ENCODE measurements at regions not wholly inside any gene's neighbourhood (a gene's known extent, or its start where the extent isn't known, plus 50 kb on each side); places are given as distances from the start of the nearest gene placed in this dataset.

GRCh38 chr21:15567191-15567590 is 162.6 kb upstream of the USP25 start:
- ChIA-PET POLR2A (ENCODE audit: unreplicated experiment) (no interaction called here), CTCF (no interaction called here)
- no peak overlapping the region for H3K4ac ChIP-seq (ENCODE audit: low read depth, low read length)
- no peak for ATAC-seq (ENCODE audit: low read depth)
- no peak overlapping the region for H3K23ac ChIP-seq (ENCODE audit: low read depth, low read length)
- BruUV-seq (replicated peaks) = no TSS peak
- H2BK15ac ChIP-seq (ENCODE audit: low read depth, low read length) = no peak overlapping the region
- H3K27me3 ChIP-seq (ENCODE audit: control insufficient read depth, insufficient read depth, low read length) = no peaks in the 10 kb centered on the region; the same call in 1 of the 2 replicates
- no peak overlapping the region for H4K91ac ChIP-seq (ENCODE audit: insufficient read depth, low read depth, low read length)
- dilution Hi-C loops (cut with HindIII; ENCODE audit: low sequenced_read_pairs, unreplicated experiment) (no loop called here), in situ Hi-C loops (cut with MboI; ENCODE audit: low sequenced_read_pairs) (no loop called here), intact Hi-C loops (cut with micrococcal nuclease) (no loop called here)
- no peak overlapping the region for H2AFZ ChIP-seq (replicated peaks; ENCODE audit: low read length, poor library complexity)
- H3K4me3 ChIP-seq (ENCODE audit: insufficient read depth, low read depth, low read length) = no peak overlapping the region
- H3K27ac ChIP-seq (ENCODE audit: insufficient read depth, low read length) = no peak overlapping the region
- DNase-seq = no peak
- H4K20me1 ChIP-seq (ENCODE audit: insufficient read depth, low read length) = no peaks in the 10 kb centered on the region
- H3K56ac ChIP-seq (ENCODE audit: extremely low read depth, insufficient read depth, low read length) = no peak overlapping the region
- H3K79me1 ChIP-seq (ENCODE audit: low read depth in 1 of 2, low read length in 2 of 2) = no peaks in the 10 kb centered on the region
- H3K18ac ChIP-seq (ENCODE audit: low read depth, low read length) = no peak overlapping the region
- H2AK9ac ChIP-seq (replicated peaks; ENCODE audit: low read depth, low read length, poor library complexity) = no peak overlapping the region
- no peak overlapping the region for H4K8ac ChIP-seq (ENCODE audit: low read depth in 2 of 2, low read length in 2 of 2)
- no peak overlapping the region for H3K9ac ChIP-seq (ENCODE audit: low read depth, low read length)
- H3K9me1 ChIP-seq (ENCODE audit: insufficient read depth, low read length) = no peaks in the 10 kb centered on the region
- H4K5ac ChIP-seq (ENCODE audit: low read depth, low read length) = no peak overlapping the region
- no peaks in the 10 kb centered on the region for H3K9me3 ChIP-seq (ENCODE audit: control insufficient read depth, insufficient read depth, low read length)
- TF ChIP-seq POLR2A (IDR thresholded peaks at IDR 0.05; ENCODE audit: low read depth, low read length) (no peak), ELK1 (IDR thresholded peaks at IDR 0.05; ENCODE audit: borderline replicate concordance, low read depth, low read length) (no peak), MXI1 (IDR thresholded peaks at IDR 0.05; ENCODE audit: borderline replicate concordance, low read depth, low read length) (no peak), RFX5 (IDR thresholded peaks at IDR 0.05; ENCODE audit: low read depth, low read length) (no peak), USF2 (IDR thresholded peaks at IDR 0.05; ENCODE audit: low read depth, low read length) (no peak), RCOR1 (IDR thresholded peaks at IDR 0.05; ENCODE audit: insufficient replicate concordance, low read length) (no peak), BHLHE40 (IDR thresholded peaks at IDR 0.05; ENCODE audit: low read depth, low read length) (no peak), FOS (IDR thresholded peaks at IDR 0.05; ENCODE audit: low read depth, low read length) (no peak), CTCF (conservative IDR thresholded peaks at IDR 0.05; ENCODE audit: low read depth, low read length) (no peak), NFE2L2 (IDR thresholded peaks at IDR 0.05; ENCODE audit: low read depth, low read length) (no peak), CHD1 (IDR thresholded peaks at IDR 0.05; ENCODE audit: low read depth, low read length) (no peak), SMC3 (IDR thresholded peaks at IDR 0.05; ENCODE audit: low read depth, low read length) (no peak), MAZ (IDR thresholded peaks at IDR 0.05; ENCODE audit: borderline replicate concordance, low read depth, low read length) (no peak)
- H3K4me1 ChIP-seq (ENCODE audit: control insufficient read depth, insufficient read depth, low read length) = no peaks in the 10 kb centered on the region
- no peak overlapping the region for H2BK20ac ChIP-seq (ENCODE audit: low read depth, low read length)
- no peak overlapping the region for H3K4me2 ChIP-seq (ENCODE audit: low read depth, low read length)
- no peak overlapping the region for H2BK120ac ChIP-seq (ENCODE audit: low read depth, low read length)
- no peaks in the 10 kb centered on the region for H3K36me3 ChIP-seq (ENCODE audit: control insufficient read depth, insufficient read depth, low read length)
- no peak overlapping the region for H2BK5ac ChIP-seq (ENCODE audit: low read depth, low read length, poor library complexity, severe bottlenecking)
- no peak overlapping the region for H3K14ac ChIP-seq (replicated peaks; ENCODE audit: low read depth, low read length)
- H2AK5ac ChIP-seq (ENCODE audit: low read depth, low read length) = no peak overlapping the region

Measured in IMR-90 (cell line).